Ishikawa (cell line): ENCODE measurements at regions not wholly inside any gene's neighbourhood (a gene's known extent, or its start where the extent isn't known, plus 50 kb on each side); places are given as distances from the start of the nearest gene placed in this dataset.

ENCODE experiments used
- CEBPB ChIP-seq: IDR thresholded peaks from 2 replicates; pipeline ENCODE4 v1.6.1; 2012
- CREB1 ChIP-seq: IDR thresholded peaks from 2 replicates; pipeline ENCODE4 v1.6.1; 2012; ENCODE audit warnings: low read depth
- EGR1 ChIP-seq: IDR thresholded peaks from 2 replicates; pipeline ENCODE4 v1.6.1; 2012
- EP300 ChIP-seq: IDR thresholded peaks from 2 replicates; pipeline ENCODE4 v1.6.1; 2012; ENCODE audit warnings: borderline replicate concordance
- FOXM1 ChIP-seq: IDR thresholded peaks from 2 replicates; pipeline ENCODE4 v1.6.1; 2012; ENCODE audit warnings: low read depth, borderline replicate concordance
- MAX ChIP-seq: IDR thresholded peaks from 2 replicates; pipeline ENCODE4 v1.6.1; 2012
- NFIC ChIP-seq: IDR thresholded peaks from 2 replicates; pipeline ENCODE4 v1.6.1; 2012
- RAD21 ChIP-seq: IDR thresholded peaks from 2 replicates; pipeline ENCODE4 v1.6.1; 2012; ENCODE audit warnings: low read depth
- REST ChIP-seq: IDR thresholded peaks from 2 replicates; pipeline ENCODE4 v1.6.1; 2012; ENCODE audit warnings: low read depth, mild to moderate bottlenecking
- TAF1 ChIP-seq: IDR thresholded peaks from 2 replicates; pipeline ENCODE4 v1.6.1; 2012; ENCODE audit warnings: low read depth, mild to moderate bottlenecking
- TCF12 ChIP-seq: IDR thresholded peaks from 2 replicates; pipeline ENCODE4 v1.6.1; 2012; ENCODE audit warnings: low read depth
- TEAD4 ChIP-seq: IDR thresholded peaks from 2 replicates; pipeline ENCODE4 v1.6.1; 2012
- USF1 ChIP-seq: IDR thresholded peaks from 2 replicates; pipeline ENCODE4 v1.6.1; 2012
- YY1 ChIP-seq: IDR thresholded peaks from 2 replicates; pipeline ENCODE4 v1.6.1; 2012; ENCODE audit warnings: low read depth
- ZBTB7A ChIP-seq: IDR thresholded peaks from 2 replicates; pipeline ENCODE4 v1.6.1; 2012; ENCODE audit warnings: low read depth

- TF ChIP-seq TEAD4 (no peak), TCF12 (no peak), TAF1 (no peak), USF1 (no peak), REST (no peak)
Measured at GRCh38 chr6:155648301-155648700, 192.7 kb upstream of the NOX3 start.

GRCh38 chr6:155647354-155647753 is 191.7 kb upstream of the NOX3 start:
- TF ChIP-seq RAD21, result no peak
- no peak for TF ChIP-seq NFIC
- no peak for TF ChIP-seq EGR1
- no peak for TF ChIP-seq MAX
- TF ChIP-seq TCF12, result no peak
- no peak for TF ChIP-seq REST
- TF ChIP-seq TEAD4, result no peak
- TF ChIP-seq FOXM1, result no peak
- no peak for TF ChIP-seq TAF1
- no peak for TF ChIP-seq CEBPB
- no peak for TF ChIP-seq ZBTB7A
- TF ChIP-seq USF1, result no peak
- no peak for TF ChIP-seq EP300
- no peak for TF ChIP-seq YY1
- TF ChIP-seq CREB1, result no peak

- TF ChIP-seq TEAD4 (no peak), YY1 (no peak), MAX (no peak), TAF1 (no peak), ZBTB7A (no peak), CREB1 (no peak), USF1 (no peak), REST (no peak), FOXM1 (no peak), EGR1 (no peak), TCF12 (no peak), RAD21 (no peak), NFIC (no peak), EP300 (no peak), CEBPB (no peak)
Measured at GRCh38 chr6:155646443-155646842, 190.8 kb upstream of the NOX3 start.

GRCh38 chr6:155645325-155645724 is 189.7 kb upstream of the NOX3 start:
- TF ChIP-seq NFIC (no peak), TCF12 (no peak), CREB1 (no peak), RAD21 (no peak), USF1 (no peak), REST (no peak)
